ENCODE measurements at regions not wholly inside any gene's neighbourhood (a gene's known extent, or its start where the extent isn't known, plus 50 kb on each side); places are given as distances from the start of the nearest gene placed in this dataset.

DNA sequence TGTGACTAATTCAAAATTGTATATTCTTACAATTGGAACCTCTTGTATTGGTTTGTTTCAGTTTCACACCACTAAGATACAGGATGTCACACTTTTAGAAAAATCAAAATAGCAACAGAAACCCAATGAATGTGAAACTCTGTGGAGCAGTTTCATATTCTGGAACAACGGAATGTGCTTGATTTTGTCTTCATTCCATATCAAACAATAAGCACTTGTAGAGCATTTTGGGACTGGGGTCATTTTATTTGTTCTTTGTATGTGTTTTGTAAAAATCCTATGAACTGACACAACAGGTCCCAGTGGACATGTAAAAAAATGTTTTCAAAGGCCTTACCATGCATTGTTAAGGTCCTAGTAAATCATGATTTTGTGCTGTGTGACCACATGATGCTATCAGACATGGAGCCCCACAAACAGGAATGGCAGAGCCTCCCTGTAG, 123.1 kb downstream of the DKK1 start:
- TF ChIP-seq, protein P1, sequence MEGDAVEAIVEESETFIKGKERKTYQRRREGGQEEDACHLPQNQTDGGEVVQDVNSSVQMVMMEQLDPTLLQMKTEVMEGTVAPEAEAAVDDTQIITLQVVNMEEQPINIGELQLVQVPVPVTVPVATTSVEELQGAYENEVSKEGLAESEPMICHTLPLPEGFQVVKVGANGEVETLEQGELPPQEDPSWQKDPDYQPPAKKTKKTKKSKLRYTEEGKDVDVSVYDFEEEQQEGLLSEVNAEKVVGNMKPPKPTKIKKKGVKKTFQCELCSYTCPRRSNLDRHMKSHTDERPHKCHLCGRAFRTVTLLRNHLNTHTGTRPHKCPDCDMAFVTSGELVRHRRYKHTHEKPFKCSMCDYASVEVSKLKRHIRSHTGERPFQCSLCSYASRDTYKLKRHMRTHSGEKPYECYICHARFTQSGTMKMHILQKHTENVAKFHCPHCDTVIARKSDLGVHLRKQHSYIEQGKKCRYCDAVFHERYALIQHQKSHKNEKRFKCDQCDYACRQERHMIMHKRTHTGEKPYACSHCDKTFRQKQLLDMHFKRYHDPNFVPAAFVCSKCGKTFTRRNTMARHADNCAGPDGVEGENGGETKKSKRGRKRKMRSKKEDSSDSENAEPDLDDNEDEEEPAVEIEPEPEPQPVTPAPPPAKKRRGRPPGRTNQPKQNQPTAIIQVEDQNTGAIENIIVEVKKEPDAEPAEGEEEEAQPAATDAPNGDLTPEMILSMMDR (IDR thresholded peaks at IDR 0.05) = no peak
- TF ChIP-seq POLR2A (IDR thresholded peaks at IDR 0.05) = no peak
- TF ChIP-seq POLR2AphosphoS5 (IDR thresholded peaks at IDR 0.05; ENCODE audit: insufficient read depth in 1 of 2, low read depth in 1 of 2) = no peak

All from vagina (tissue), 2 donors.